Caki2 (cell line): ENCODE measurements at regions not wholly inside any gene's neighbourhood (a gene's known extent, or its start where the extent isn't known, plus 50 kb on each side); places are given as distances from the start of the nearest gene placed in this dataset.
"Not testable (repeated sequence)": the region's sequence is repeated elsewhere in the genome, so short reads cannot be mapped to it uniquely, and the experiment has no call there.

ENCODE experiments used
- DNase-seq: peaks from one replicate; pipeline ENCODE4 v3.0.0-alpha.2; 2015; ENCODE audit warnings: low read depth
- in situ Hi-C: cut with HindIII; loops from 2 replicates; pipeline ENCODE4 v1.10.0; 2016; ENCODE audit warnings: low sequenced_read_pairs, low pct_unique_long_range_greater_than_20kb, mixed read lengths

GRCh38 chr15:32536507-32537172 is 56.6 kb upstream of the GOLGA8N start:
- DNase-seq, result peak; percentile 41
- in situ Hi-C loops, result not testable (repeated sequence)

DNA sequence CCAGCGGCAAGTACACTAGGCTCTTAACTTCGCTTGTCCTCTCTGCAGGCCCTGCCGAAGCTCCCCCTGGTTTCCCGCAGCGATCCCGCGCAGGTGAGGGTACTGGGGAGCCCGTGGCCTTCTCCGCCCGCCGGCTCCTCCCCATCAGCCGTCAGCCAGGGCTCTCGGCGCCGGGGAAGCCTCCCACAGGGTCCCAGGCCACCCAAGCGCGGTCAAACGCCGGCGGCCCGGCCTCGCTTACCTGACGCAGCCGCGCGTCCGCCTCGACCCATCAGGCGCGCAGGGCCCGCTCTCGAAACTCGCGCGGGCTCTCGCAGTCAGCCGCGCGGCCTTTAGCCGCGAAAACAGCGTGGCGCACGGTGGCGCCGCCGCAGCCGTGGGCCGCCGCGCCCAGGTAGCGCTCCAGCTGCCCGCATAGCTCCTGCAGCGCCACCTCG is 57.2 kb upstream of the GOLGA8N start:
- in situ Hi-C loops, DNase-seq: not testable (repeated sequence)

GRCh38 chr15:32535150-32535898 is 57.9 kb upstream of the GOLGA8N start:
- in situ Hi-C loops, DNase-seq: not testable (repeated sequence)

DNA sequence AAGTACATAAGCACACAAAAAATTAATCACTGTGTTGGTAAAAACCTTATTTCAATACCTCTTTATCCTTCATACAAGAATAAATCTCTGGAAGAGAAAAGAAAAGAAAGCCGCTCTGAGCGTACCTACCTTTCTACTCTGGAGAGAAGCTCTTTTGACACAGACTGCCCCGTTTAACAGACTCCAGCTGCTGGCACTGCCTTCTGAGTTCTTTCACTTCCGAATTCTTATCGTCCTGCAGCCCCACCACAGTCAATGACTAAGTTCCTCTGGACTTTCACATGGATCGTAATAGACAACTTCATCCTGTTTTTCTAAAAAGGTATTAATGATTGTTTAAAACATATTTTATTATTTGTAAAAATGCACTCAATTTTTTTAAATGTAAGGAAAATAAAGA is 67.5 kb upstream of the GOLGA8O start:
- in situ Hi-C loops, DNase-seq: not testable (repeated sequence)

GRCh38 chr15:32522421-32522820 is 67.0 kb upstream of the GOLGA8O start:
- DNase-seq, in situ Hi-C loops: not testable (repeated sequence)

- DNase-seq, in situ Hi-C loops: not testable (repeated sequence)
Measured at GRCh38 chr15:32518976-32519375, 63.5 kb upstream of the GOLGA8O start.

DNA sequence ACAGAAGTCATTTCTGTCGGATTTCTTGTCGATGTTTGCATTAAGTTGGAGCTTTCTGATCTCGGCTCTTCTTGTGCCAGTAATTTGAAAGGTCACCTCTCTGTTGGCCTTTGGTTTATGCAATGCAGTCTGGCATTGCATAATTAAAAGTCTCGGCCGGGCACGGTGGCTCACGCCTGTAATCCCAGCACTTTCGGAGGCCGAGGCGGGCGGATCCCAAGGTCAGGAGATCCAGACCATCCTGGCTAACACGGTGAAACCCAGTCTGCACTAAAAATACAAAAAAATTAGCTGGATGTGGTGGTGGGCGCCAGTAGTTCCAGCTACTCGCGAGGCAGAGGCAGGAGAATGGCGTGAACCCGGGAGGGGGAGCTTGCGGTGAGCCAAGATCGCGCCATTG is 62.6 kb upstream of the GOLGA8O start:
- in situ Hi-C loops, DNase-seq: not testable (repeated sequence)

DNA sequence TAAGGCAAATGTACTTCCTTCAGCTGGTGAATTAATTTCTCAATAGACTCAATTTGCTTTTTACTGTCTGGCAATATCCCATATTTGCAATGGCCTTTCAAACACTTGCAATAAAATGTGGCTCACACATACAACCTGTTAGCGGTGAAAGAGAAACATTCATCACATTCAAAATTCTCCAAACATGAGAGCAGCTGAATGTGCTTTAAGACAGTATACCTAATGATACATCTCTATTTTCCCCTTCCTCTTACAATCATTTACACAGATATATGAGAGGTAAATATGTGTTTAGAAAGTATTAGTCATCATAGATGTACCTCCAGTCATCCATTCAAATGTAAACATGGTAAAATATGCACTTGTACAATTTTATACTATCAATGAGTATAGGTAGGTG is 61.5 kb upstream of the GOLGA8O start:
- in situ Hi-C loops, DNase-seq: not testable (repeated sequence)

- in situ Hi-C loops, DNase-seq: not testable (repeated sequence)
Measured at GRCh38 chr15:32513378-32513777, 57.9 kb upstream of the GOLGA8O start.

DNA sequence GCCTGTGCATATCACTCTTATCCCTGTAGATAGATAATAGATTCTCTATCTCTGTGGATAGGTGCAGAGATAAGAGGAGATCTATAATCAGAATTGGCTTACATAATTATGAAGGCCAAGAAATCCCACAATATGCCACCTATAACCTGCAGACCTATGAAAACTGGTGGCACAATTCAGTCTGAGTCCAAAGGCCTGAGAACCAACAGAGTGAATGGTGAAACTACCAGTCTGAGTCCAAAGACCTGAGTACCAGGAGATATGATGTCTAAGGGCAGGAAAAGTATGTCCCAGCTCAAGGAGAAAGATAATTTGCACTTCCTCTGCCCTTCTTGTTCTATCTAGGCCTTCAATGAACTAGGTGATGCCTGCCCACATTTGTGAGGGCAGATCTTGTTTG is 54.6 kb upstream of the GOLGA8O start:
- in situ Hi-C loops, DNase-seq: not testable (repeated sequence)

DNA sequence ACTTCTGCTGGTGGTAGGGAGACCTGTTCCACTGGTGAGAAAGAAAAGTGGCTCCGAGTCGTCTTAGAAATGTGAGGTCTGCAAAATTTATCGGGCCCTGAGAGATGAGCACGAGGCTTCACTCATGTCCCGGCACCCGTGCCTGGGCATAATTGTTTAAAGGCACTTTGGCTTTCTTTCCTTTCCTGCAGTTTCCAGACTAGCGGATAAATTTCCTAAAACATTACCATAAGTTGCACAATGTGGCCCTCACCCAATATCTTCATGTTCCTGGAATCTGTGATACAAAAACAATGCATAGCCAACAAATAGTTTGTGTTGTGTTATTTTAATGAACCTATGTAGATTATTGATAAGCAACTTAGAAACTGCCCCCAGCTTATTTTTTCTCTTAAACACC is 52.6 kb upstream of the GOLGA8O start:
- DNase-seq, in situ Hi-C loops: not testable (repeated sequence)

- in situ Hi-C loops, DNase-seq: not testable (repeated sequence)
Measured at GRCh38 chr15:32506787-32507186, 51.4 kb upstream of the GOLGA8O start.

DNA sequence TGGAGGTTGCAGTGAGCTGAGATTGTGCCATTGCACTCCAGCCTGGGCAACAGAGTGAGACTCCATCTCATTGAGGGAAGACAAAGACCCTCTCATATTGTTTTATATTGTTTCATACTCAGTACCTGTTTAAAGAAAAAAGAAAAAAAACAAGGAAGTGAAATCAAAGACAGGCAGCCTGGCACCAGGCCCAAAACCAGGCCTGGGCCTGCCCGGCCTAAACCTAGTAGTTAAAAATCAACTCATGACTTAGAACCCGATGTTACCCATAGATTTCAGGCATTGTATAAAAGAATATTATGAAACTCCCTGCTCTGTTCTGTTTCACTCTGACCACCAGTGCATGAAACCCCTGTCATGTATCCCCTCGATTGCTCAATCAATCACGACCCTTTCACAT is 50.2 kb upstream of the GOLGA8O start:
- in situ Hi-C loops, DNase-seq: not testable (repeated sequence)
